ENCODE measurements at regions not wholly inside any gene's neighbourhood (a gene's known extent, or its start where the extent isn't known, plus 50 kb on each side); places are given as distances from the start of the nearest gene placed in this dataset.
"Not testable (repeated sequence)": the region's sequence is repeated elsewhere in the genome, so short reads cannot be mapped to it uniquely, and the experiment has no call there.

- DNase-seq (ENCODE audit: low read depth), result no peak
- TF ChIP-seq CTCF (IDR thresholded peaks at IDR 0.05; ENCODE audit: control insufficient read depth, insufficient read depth, low read depth, low read length, missing control alignments), result no peak
- H3K4me3 ChIP-seq (ENCODE audit: control insufficient read depth, low read depth, low read length), result no peak overlapping the region
Measured at GRCh38 chr1:209172286-209172685, 411.2 kb upstream of the CAMK1G start.

- not testable (repeated sequence) for DNase-seq (ENCODE audit: low read depth); H3K4me3 ChIP-seq (ENCODE audit: control insufficient read depth, low read depth, low read length)
Measured at GRCh38 chr1:209172792-209173542, 410.5 kb upstream of the CAMK1G start.

DNA sequence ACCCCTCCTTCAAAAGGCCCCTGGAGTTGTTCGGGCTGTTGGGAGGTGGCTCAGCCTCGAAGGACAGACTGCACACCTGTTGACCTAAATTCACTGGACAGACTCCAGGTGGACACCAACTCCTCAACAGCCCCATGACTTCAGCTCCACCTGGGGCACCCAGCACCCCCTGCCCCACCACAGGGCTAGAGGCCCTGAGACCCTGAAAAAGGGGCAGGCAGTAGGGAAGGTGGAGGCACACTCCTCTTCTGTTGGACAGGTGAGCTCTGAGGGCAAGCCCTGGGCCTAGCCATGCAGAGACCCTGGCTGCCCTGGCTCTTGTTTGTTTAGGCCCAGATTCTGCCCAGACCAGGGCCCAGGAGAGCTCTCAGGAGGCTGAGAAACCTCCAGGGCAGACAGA is 409.7 kb upstream of the CAMK1G start:
- not testable (repeated sequence) for H3K4me3 ChIP-seq (ENCODE audit: control insufficient read depth, low read depth, low read length); DNase-seq (ENCODE audit: low read depth)

GRCh38 chr1:209176866-209177430 is 406.6 kb upstream of the CAMK1G start:
- no peak for DNase-seq (ENCODE audit: low read depth)
- H3K4me3 ChIP-seq (ENCODE audit: control insufficient read depth, low read depth, low read length), result no peak overlapping the region
- TF ChIP-seq CTCF (IDR thresholded peaks at IDR 0.05; ENCODE audit: control insufficient read depth, insufficient read depth, low read depth, low read length, missing control alignments), result no peak

GRCh38 chr1:209183195-209183594 is 400.3 kb upstream of the CAMK1G start:
- no peak overlapping the region for H3K4me3 ChIP-seq (ENCODE audit: control insufficient read depth, low read depth, low read length)
- DNase-seq (ENCODE audit: low read depth), result no peak
- no peak for TF ChIP-seq CTCF (IDR thresholded peaks at IDR 0.05; ENCODE audit: control insufficient read depth, insufficient read depth, low read depth, low read length, missing control alignments)

GRCh38 chr1:209187589-209187988 is 395.9 kb upstream of the CAMK1G start:
- no peak overlapping the region for H3K4me3 ChIP-seq (ENCODE audit: control insufficient read depth, low read depth, low read length)
- no peak for DNase-seq (ENCODE audit: low read depth)
- no peak for TF ChIP-seq CTCF (IDR thresholded peaks at IDR 0.05; ENCODE audit: control insufficient read depth, insufficient read depth, low read depth, low read length, missing control alignments)

GRCh38 chr1:209190591-209191261 is 392.8 kb upstream of the CAMK1G start:
- no peak overlapping the region for H3K4me3 ChIP-seq (ENCODE audit: control insufficient read depth, low read depth, low read length)
- peak; percentile 84 for TF ChIP-seq CTCF (IDR thresholded peaks at IDR 0.05; ENCODE audit: control insufficient read depth, insufficient read depth, low read depth, low read length, missing control alignments)
- no peak for DNase-seq (ENCODE audit: low read depth)

Data from AG09309 (cell line).